A673 (cell line): ENCODE measurements at regions not wholly inside any gene's neighbourhood (a gene's known extent, or its start where the extent isn't known, plus 50 kb on each side); places are given as distances from the start of the nearest gene placed in this dataset.
"Not testable (repeated sequence)": the region's sequence is repeated elsewhere in the genome, so short reads cannot be mapped to it uniquely, and the experiment has no call there.

ENCODE experiments used
- BruUV-seq: library from RNA; stranded (reverse); fragments of 400-500 nt; replicated peaks from 2 replicates; lab custom pipeline; 2021; lab: Mats Ljungman, UMichigan
- CTCF ChIA-PET: fragments of 300-600 bp; sonication (Branson Sonifier 250); formaldehyde crosslinking; loops from one replicate; lab custom pipeline; 2022; ENCODE audit warnings: antibody characterized with exemption; lab: Charles Lee
- POLR2A ChIA-PET: fragments of 300-600 bp; sonication (Branson Sonifier 250); formaldehyde crosslinking; loops from one replicate; lab custom pipeline; 2022; ENCODE audit warnings: antibody characterized with exemption; ENCODE audit not compliant: low non-redundant PET; lab: Charles Lee
- DNase-seq: peaks from one replicate; pipeline ENCODE4 v3.0.0-alpha.2; 2015; ENCODE audit warnings: low spot score
- H3K27ac ChIP-seq: fragments of 200-600 bp; sonication (generic); 2 replicates; pipeline ENCODE4 v1.5.1; 2016; ENCODE audit warnings: mixed run types, low read depth, mild to moderate bottlenecking, mixed read lengths, antibody characterized with exemption, low read length; ENCODE audit not compliant: poor library complexity, severe bottlenecking
- H3K27me3 ChIP-seq: fragments of 200-600 bp; sonication (generic); replicated peaks from 2 replicates; pipeline ENCODE4 v1.6.1; 2017; ENCODE audit warnings: mixed run types, low read depth, mild to moderate bottlenecking, mixed read lengths, antibody characterized with exemption, low read length; ENCODE audit not compliant: insufficient read depth, poor library complexity
- H3K36me3 ChIP-seq: fragments of 200-600 bp; sonication (generic); 2 replicates; pipeline ENCODE4 v1.6.1; 2016; ENCODE audit warnings: mixed run types, mild to moderate bottlenecking, mixed read lengths, antibody characterized with exemption, low read length; ENCODE audit not compliant: insufficient read depth, poor library complexity, severe bottlenecking
- H3K4me1 ChIP-seq: fragments of 200-600 bp; sonication (generic); 2 replicates; pipeline ENCODE4 v1.6.1; 2017; ENCODE audit warnings: mixed run types, mild to moderate bottlenecking, mixed read lengths, antibody characterized with exemption, low read length; ENCODE audit not compliant: insufficient read depth, poor library complexity, severe bottlenecking
- H3K4me3 ChIP-seq: fragments of 200-600 bp; sonication (generic); 2 replicates; pipeline ENCODE4 v1.5.1; 2016; ENCODE audit warnings: low read depth, mixed run types, mild to moderate bottlenecking, mixed read lengths, low read length; ENCODE audit not compliant: poor library complexity, severe bottlenecking
- H3K9me3 ChIP-seq: fragments of 200-600 bp; sonication (generic); 2 replicates; pipeline ENCODE4 v1.6.1; 2016; ENCODE audit warnings: mixed run types, low read depth, mild to moderate bottlenecking, mixed read lengths, antibody characterized with exemption, low read length; ENCODE audit not compliant: poor library complexity, severe bottlenecking
- EZH2 ChIP-seq: fragments of 200-600 bp; sonication (generic); IDR thresholded peaks from 2 replicates; pipeline ENCODE4 v1.6.1; 2017; ENCODE audit warnings: borderline replicate concordance, low read depth, mild to moderate bottlenecking, mixed read lengths, antibody characterized with exemption, low read length; ENCODE audit not compliant: poor library complexity, severe bottlenecking
- intact Hi-C: fragments of 100-400 bp; cut with micrococcal nuclease; formaldehyde crosslinking; loops from one replicate; pipeline ENCODE4 v1.10.0; 2022; ENCODE audit not compliant: unreplicated experiment
- TF ChIP-seq, protein P1 (sequence below): fragments of 300-800, 200-600 bp; sonication (generic); conservative IDR thresholded peaks from 2 replicates; pipeline ENCODE4 v1.5.1; 2017; ENCODE audit warnings: low read depth, mild to moderate bottlenecking, antibody characterized with exemption, low read length, moderate library complexity, mixed read lengths

DNA sequence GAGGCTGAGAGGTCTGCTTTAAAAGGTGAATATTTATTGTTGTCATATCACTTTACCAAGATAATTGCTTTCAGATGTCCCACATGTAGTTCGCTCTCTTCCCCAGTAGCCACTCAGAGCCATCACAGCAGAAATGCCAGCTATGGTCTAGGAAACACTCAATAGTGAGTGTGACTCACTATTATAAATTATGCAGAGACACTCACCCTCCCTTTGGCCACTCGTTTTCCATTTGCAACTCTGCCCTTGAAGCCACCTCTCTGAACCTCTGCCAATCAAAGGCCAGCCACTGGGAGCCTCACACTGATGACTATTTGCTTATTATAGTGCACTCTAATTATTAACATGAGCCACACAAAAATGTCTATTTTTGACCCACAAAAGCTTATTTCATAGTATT lies 328.1 kb upstream of the ATP10A start:
- CTCF ChIA-PET = no interaction called here
- no TSS peak for BruUV-seq
- TF ChIP-seq, protein P1, sequence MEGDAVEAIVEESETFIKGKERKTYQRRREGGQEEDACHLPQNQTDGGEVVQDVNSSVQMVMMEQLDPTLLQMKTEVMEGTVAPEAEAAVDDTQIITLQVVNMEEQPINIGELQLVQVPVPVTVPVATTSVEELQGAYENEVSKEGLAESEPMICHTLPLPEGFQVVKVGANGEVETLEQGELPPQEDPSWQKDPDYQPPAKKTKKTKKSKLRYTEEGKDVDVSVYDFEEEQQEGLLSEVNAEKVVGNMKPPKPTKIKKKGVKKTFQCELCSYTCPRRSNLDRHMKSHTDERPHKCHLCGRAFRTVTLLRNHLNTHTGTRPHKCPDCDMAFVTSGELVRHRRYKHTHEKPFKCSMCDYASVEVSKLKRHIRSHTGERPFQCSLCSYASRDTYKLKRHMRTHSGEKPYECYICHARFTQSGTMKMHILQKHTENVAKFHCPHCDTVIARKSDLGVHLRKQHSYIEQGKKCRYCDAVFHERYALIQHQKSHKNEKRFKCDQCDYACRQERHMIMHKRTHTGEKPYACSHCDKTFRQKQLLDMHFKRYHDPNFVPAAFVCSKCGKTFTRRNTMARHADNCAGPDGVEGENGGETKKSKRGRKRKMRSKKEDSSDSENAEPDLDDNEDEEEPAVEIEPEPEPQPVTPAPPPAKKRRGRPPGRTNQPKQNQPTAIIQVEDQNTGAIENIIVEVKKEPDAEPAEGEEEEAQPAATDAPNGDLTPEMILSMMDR = no peak
- TF ChIP-seq EZH2 = no peak

DNA sequence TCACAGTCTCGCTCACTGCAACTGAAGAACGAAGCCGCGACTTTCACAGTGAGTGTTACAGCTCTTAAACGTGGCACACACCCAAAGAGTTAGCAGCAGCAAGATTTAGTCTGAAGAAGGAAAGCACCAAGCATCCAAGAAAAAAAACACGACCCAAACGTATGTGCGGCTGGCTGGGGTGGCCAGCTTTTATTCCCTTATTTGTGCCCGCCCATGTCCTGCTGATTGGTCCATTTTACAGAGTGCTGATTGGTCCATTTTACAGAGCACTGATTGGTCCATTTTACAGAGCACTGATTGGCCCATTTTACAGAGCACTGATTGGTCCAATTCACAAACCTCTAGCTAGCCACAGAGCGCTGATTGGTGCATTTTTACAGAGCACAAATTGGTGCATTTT lies 323.0 kb upstream of the ATP10A start:
- POLR2A ChIA-PET, CTCF ChIA-PET, DNase-seq, H3K4me1 ChIP-seq, H3K4me3 ChIP-seq, intact Hi-C loops, BruUV-seq, H3K36me3 ChIP-seq, H3K27me3 ChIP-seq, H3K27ac ChIP-seq: not testable (repeated sequence)
- H3K9me3 ChIP-seq = peaks cover 29% of the 10 kb centered on the region

More for the DNA sequence above, 328.1 kb upstream of the ATP10A start:
- no peaks in the 10 kb centered on the region for H3K4me1 ChIP-seq
- H3K4me3 ChIP-seq = no peak overlapping the region
- H3K36me3 ChIP-seq = no peaks in the 10 kb centered on the region
- H3K27ac ChIP-seq = no peak overlapping the region
- no peak for DNase-seq
- H3K27me3 ChIP-seq = no peaks in the 10 kb centered on the region
- POLR2A ChIA-PET = no interaction called here
- intact Hi-C loops = no loop called here
- peaks cover 17% of the 10 kb centered on the region for H3K9me3 ChIP-seq

DNA sequence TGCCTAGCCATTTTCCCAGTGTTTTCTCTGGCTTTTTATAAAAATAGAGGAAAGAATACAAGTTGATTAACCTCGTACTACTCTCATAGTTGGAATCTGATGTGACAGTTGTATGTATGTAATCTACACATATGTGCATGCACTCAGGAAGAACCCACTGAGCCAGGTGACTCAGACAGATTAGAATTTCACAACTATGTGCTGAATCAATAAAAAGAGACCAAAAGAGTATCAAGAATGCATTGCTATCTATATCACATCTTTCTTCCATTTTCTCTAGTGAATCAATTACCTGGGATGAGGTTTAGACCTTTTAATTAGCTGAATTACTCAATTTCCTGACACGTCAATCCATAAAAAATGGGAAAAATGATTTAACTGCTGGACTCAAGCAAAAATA lies 319.3 kb upstream of the ATP10A start:
- TF ChIP-seq EZH2 = no peak
- TF ChIP-seq, protein P1 = no peak
- Histone ChIP-seq H3K4me3 (no peak overlapping the region), H3K4me1 (no peaks in the 10 kb centered on the region), H3K27ac (no peak overlapping the region), H3K9me3 (peaks cover 41% of the 10 kb centered on the region), H3K36me3 (no peaks in the 10 kb centered on the region), H3K27me3 (no peaks in the 10 kb centered on the region)
- ChIA-PET POLR2A (no interaction called here), CTCF (no interaction called here)
- intact Hi-C loops = no loop called here
- no TSS peak for BruUV-seq
- DNase-seq = no peak

DNA sequence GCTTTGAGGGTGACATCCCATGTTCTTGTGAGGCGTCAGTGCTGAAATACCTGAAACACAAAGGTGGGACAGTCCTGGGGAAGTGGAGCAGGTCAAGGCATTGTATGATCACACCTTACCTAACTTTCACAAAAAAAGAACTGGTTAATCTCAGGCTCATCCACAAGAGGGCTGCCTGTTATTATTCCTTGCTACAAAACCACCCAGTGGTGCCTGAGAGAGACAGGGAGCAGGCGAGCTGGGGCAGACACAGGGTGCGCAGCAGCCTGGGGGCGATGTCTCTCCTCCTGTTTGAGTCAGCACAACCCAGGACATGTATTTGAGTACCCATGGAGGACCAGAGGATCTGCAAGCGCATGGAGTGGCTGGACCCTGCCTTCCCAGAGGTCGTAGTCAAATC lies 316.8 kb upstream of the ATP10A start:
- no peaks in the 10 kb centered on the region for H3K27me3 ChIP-seq
- intact Hi-C loops = no loop called here
- H3K27ac ChIP-seq = no peak overlapping the region
- no peaks in the 10 kb centered on the region for H3K4me1 ChIP-seq
- H3K9me3 ChIP-seq = peaks cover 43% of the 10 kb centered on the region
- H3K36me3 ChIP-seq = no peaks in the 10 kb centered on the region
- ChIA-PET POLR2A (no interaction called here), CTCF (no interaction called here)
- BruUV-seq = no TSS peak
- no peak overlapping the region for H3K4me3 ChIP-seq
- TF ChIP-seq EZH2 = no peak
- TF ChIP-seq, protein P1 = no peak
- DNase-seq = no peak
